ENCODE measurements at regions not wholly inside any gene's neighbourhood (a gene's known extent, or its start where the extent isn't known, plus 50 kb on each side); places are given as distances from the start of the nearest gene placed in this dataset.

- TF ChIP-seq, protein P1, sequence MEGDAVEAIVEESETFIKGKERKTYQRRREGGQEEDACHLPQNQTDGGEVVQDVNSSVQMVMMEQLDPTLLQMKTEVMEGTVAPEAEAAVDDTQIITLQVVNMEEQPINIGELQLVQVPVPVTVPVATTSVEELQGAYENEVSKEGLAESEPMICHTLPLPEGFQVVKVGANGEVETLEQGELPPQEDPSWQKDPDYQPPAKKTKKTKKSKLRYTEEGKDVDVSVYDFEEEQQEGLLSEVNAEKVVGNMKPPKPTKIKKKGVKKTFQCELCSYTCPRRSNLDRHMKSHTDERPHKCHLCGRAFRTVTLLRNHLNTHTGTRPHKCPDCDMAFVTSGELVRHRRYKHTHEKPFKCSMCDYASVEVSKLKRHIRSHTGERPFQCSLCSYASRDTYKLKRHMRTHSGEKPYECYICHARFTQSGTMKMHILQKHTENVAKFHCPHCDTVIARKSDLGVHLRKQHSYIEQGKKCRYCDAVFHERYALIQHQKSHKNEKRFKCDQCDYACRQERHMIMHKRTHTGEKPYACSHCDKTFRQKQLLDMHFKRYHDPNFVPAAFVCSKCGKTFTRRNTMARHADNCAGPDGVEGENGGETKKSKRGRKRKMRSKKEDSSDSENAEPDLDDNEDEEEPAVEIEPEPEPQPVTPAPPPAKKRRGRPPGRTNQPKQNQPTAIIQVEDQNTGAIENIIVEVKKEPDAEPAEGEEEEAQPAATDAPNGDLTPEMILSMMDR (IDR thresholded peaks at IDR 0.05; ENCODE audit: insufficient read depth, low read length, poor library complexity, severe bottlenecking): no peak
These were observed 92.5 kb downstream of the BBS10 start for GRCh38 chr12:76255692-76256091.

DNA sequence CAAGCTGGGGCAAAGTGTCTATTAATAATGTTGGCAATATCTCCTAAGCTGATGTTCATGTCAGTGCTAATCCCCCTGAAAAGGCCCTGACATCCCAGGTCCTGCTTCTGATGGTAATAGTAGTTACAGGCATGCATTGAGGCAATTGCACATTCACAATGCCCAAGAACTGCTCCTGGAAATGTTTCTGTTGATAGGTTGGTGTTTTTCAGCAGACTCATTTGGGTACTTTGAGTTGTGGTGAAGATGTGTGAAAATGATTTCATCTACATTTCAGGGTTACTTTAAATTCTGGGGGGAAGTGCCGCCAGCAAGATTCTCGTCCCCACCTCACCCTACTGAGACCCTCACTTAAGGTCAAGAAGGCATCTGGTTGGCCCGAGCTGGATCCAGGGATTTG, 92.9 kb downstream of the BBS10 start:
- no peaks in the 10 kb centered on the region for H3K36me3 ChIP-seq (ENCODE audit: control insufficient read depth, insufficient read depth, low read length)
- no peak for DNase-seq (ENCODE audit: extremely low read depth, insufficient read length)
- TF ChIP-seq, protein P1 (IDR thresholded peaks at IDR 0.05; ENCODE audit: insufficient read depth, low read length, poor library complexity, severe bottlenecking): no peak
- no peaks in the 10 kb centered on the region for H3K27me3 ChIP-seq (replicated peaks; ENCODE audit: control insufficient read depth, insufficient read depth, low read length)
- H3K4me3 ChIP-seq (replicated peaks; ENCODE audit: low read depth, low read length): no peak overlapping the region

More at GRCh38 chr12:76255692-76256091, 92.5 kb downstream of the BBS10 start:
- Histone ChIP-seq H3K4me3 (replicated peaks; ENCODE audit: low read depth, low read length) (no peak overlapping the region), H3K36me3 (ENCODE audit: control insufficient read depth, insufficient read depth, low read length) (no peaks in the 10 kb centered on the region), H3K27me3 (replicated peaks; ENCODE audit: control insufficient read depth, insufficient read depth, low read length) (no peaks in the 10 kb centered on the region)
- DNase-seq (ENCODE audit: extremely low read depth, insufficient read length): no peak

DNA sequence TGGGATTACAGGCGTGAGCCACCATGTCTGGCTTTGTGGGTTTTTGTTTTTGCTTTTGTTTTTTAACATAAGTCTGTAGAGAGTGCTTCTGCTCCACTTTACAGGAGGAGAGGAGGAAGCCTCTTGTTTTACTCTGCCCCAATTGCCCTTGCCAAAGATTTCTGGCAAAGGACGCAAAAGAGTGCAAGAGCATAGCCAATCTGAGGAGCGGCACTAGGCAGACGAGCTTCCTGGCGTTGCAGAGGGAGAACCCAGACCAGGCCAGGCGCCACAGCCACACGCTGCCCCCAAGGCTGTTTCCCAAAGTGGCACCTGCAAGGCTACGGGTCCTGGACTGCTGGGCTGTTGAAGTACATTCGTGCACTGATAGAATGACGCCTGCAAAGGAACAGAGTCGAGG, 96.2 kb downstream of the BBS10 start:
- TF ChIP-seq, protein P1 (IDR thresholded peaks at IDR 0.05; ENCODE audit: insufficient read depth, low read length, poor library complexity, severe bottlenecking): no peak
- no peaks in the 10 kb centered on the region for H3K36me3 ChIP-seq (ENCODE audit: control insufficient read depth, insufficient read depth, low read length)
- H3K27me3 ChIP-seq (replicated peaks; ENCODE audit: control insufficient read depth, insufficient read depth, low read length): no peaks in the 10 kb centered on the region
- no peak for DNase-seq (ENCODE audit: extremely low read depth, insufficient read length)
- H3K4me3 ChIP-seq (replicated peaks; ENCODE audit: low read depth, low read length): no peak overlapping the region

GRCh38 chr12:76250256-76250655, 98.0 kb downstream of the BBS10 start:
- Histone ChIP-seq H3K27me3 (replicated peaks; ENCODE audit: control insufficient read depth, insufficient read depth, low read length) (no peaks in the 10 kb centered on the region), H3K36me3 (ENCODE audit: control insufficient read depth, insufficient read depth, low read length) (no peaks in the 10 kb centered on the region), H3K4me3 (replicated peaks; ENCODE audit: low read depth, low read length) (no peak overlapping the region)
- DNase-seq (ENCODE audit: extremely low read depth, insufficient read length): no peak
- TF ChIP-seq, protein P1 (IDR thresholded peaks at IDR 0.05; ENCODE audit: insufficient read depth, low read length, poor library complexity, severe bottlenecking): no peak

GRCh38 chr12:76249501-76249900, 98.7 kb downstream of the BBS10 start:
- H3K36me3 ChIP-seq (ENCODE audit: control insufficient read depth, insufficient read depth, low read length): no peaks in the 10 kb centered on the region
- H3K4me3 ChIP-seq (replicated peaks; ENCODE audit: low read depth, low read length): no peak overlapping the region
- DNase-seq (ENCODE audit: extremely low read depth, insufficient read length): no peak
- TF ChIP-seq, protein P1 (IDR thresholded peaks at IDR 0.05; ENCODE audit: insufficient read depth, low read length, poor library complexity, severe bottlenecking): no peak
- H3K27me3 ChIP-seq (replicated peaks; ENCODE audit: control insufficient read depth, insufficient read depth, low read length): no peaks in the 10 kb centered on the region

DNA sequence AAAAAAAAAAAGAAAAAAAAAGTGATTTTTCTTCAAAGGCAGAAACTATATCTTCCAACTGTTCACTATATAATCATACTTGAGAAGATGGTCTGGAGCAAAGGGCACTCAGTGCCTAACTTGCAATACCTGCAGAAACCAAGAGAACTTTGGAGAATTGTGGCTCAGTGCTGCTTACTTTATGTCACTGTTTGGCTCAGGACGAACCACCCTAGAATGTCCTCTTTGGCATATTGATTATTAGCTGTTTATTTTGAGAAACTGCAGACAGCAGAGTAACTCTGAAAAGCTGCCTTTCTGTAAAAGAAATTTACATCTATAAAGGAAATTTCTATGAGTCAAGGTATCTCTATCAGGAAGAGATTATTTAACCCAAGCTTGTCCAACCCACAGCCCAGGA, 100.2 kb downstream of the BBS10 start:
- H3K27me3 ChIP-seq (replicated peaks; ENCODE audit: control insufficient read depth, insufficient read depth, low read length): no peaks in the 10 kb centered on the region
- TF ChIP-seq, protein P1 (IDR thresholded peaks at IDR 0.05; ENCODE audit: insufficient read depth, low read length, poor library complexity, severe bottlenecking): no peak
- no peak overlapping the region for H3K4me3 ChIP-seq (replicated peaks; ENCODE audit: low read depth, low read length)
- DNase-seq (ENCODE audit: extremely low read depth, insufficient read length): no peak
- H3K36me3 ChIP-seq (ENCODE audit: control insufficient read depth, insufficient read depth, low read length): no peaks in the 10 kb centered on the region

Measured in GM06990 (cell line).